H1 (cell line): ENCODE measurements at regions not wholly inside any gene's neighbourhood (a gene's known extent, or its start where the extent isn't known, plus 50 kb on each side); places are given as distances from the start of the nearest gene placed in this dataset.

Experiments used
- CTCF ChIA-PET: fragments of 300-600 bp; sonication (Branson Sonifier 250); formaldehyde crosslinking; loops from one replicate; lab custom pipeline; 2021; ENCODE audit not compliant: partially characterized antibody; lab: Charles Lee
- POLR2A ChIA-PET: fragments of 300-600 bp; sonication (Branson Sonifier 250); formaldehyde crosslinking; loops from one replicate; lab custom pipeline; 2021; ENCODE audit warnings: inconsistent platforms; ENCODE audit not compliant: partially characterized antibody; lab: Charles Lee
- DNase-seq, 2 experiments: peaks; one replicate each; pipeline versions ENCODE4 v3.0.0 to v3.0.0-alpha.2; 2010 to 2022; ENCODE audit warnings: low spot score in 2 of 2, low read depth in 1 of 2, mixed read lengths in 1 of 2
- FAIRE-seq: peaks from 2 replicates; lab custom pipeline; 2011; peaks lifted over from hg19 to GRCh38; lab: Jason Lieb, UNC
- H2AFZ ChIP-seq: 2 replicates; pipeline ENCODE4 v1.8.1; 2012; ENCODE audit warnings: low read length, inconsistent platforms
- H2AK5ac ChIP-seq: 2 replicates; pipeline ENCODE4 v1.6.1; 2013; ENCODE audit warnings: low read depth, low read length
- H2BK120ac ChIP-seq: replicated peaks from 2 replicates; pipeline ENCODE3; 2013; ENCODE audit warnings: low read depth, low read length, inconsistent platforms
- H2BK12ac ChIP-seq: 2 replicates; pipeline ENCODE4 v1.6.1; 2013; ENCODE audit warnings: low read depth, low read length
- H2BK15ac ChIP-seq: 2 replicates; pipeline ENCODE4 v1.6.1; 2013; ENCODE audit warnings: low read length
- H2BK20ac ChIP-seq: 2 replicates; pipeline ENCODE4 v1.6.1; 2013; ENCODE audit warnings: low read length
- H2BK5ac ChIP-seq: 2 replicates; pipeline ENCODE4 v1.6.1; 2013; ENCODE audit warnings: low read depth, low read length
- H3K14ac ChIP-seq: 2 replicates; pipeline ENCODE4 v1.6.1; 2013; ENCODE audit warnings: inconsistent platforms; ENCODE audit not compliant: insufficient read length
- H3K18ac ChIP-seq: 2 replicates; pipeline ENCODE4 v1.6.1; 2013; ENCODE audit warnings: low read length; ENCODE audit errors: extremely low read depth
- H3K23ac ChIP-seq: 2 replicates; pipeline ENCODE4 v1.6.1; 2013; ENCODE audit warnings: inconsistent platforms; ENCODE audit not compliant: insufficient read length
- H3K23me2 ChIP-seq: 2 replicates; pipeline ENCODE4 v1.6.1; 2013; ENCODE audit warnings: low read depth, low read length
- H3K27ac ChIP-seq: 2 replicates; pipeline ENCODE4 v1.6.1; 2011; ENCODE audit warnings: low read depth, low read length, inconsistent platforms
- H3K27me3 ChIP-seq, 4 experiments: replicated peaks in 1 of 4; 1 replicate in 1 of 4; 2 replicates in 3 of 4; pipeline versions ENCODE4 v1.6.1 to v1.8.1; 2011 to 2013; ENCODE audit warnings: low read length in 3 of 4, mild to moderate bottlenecking in 3 of 4, inconsistent platforms in 2 of 4, mixed read lengths in 2 of 4, moderate library complexity in 1 of 4; ENCODE audit not compliant: control insufficient read depth in 3 of 4, insufficient read depth in 3 of 4; ENCODE audit errors: extremely low read depth in 1 of 4
- H3K36me3 ChIP-seq, 4 experiments: 2 replicates each; pipeline versions ENCODE4 v1.6.1 to v1.8.1; 2011 to 2013; ENCODE audit warnings: mild to moderate bottlenecking in 4 of 4, low read length in 3 of 4, moderate library complexity in 2 of 4, control low read depth in 1 of 4, inconsistent platforms in 1 of 4; ENCODE audit not compliant: insufficient read depth in 4 of 4, control insufficient read depth in 2 of 4
- H3K4ac ChIP-seq: replicated peaks from 2 replicates; pipeline ENCODE3; 2013; ENCODE audit warnings: low read length, low read depth, mixed read lengths, inconsistent platforms; ENCODE audit not compliant: insufficient read length
- H3K4me1 ChIP-seq, 4 experiments: replicated peaks in 1 of 4; 1 replicate in 1 of 4; 2 replicates in 3 of 4; pipeline versions ENCODE4 v1.6.1 to v1.8.1; 2011 to 2013; ENCODE audit warnings: low read length in 3 of 4, inconsistent platforms in 2 of 4, mixed read lengths in 1 of 4; ENCODE audit not compliant: insufficient read depth in 4 of 4, control insufficient read depth in 3 of 4
- H3K4me2 ChIP-seq, 2 experiments: 2 replicates each; pipeline versions ENCODE4 v1.6.1 to v1.8.1; 2011 to 2013; ENCODE audit warnings: low read depth in 2 of 2, low read length in 2 of 2, control low read depth in 1 of 2, inconsistent platforms in 1 of 2, mild to moderate bottlenecking in 1 of 2; ENCODE audit not compliant: insufficient read depth in 1 of 2
- H3K4me3 ChIP-seq, 4 experiments: fragments of 200-600, 300-600 bp in 1 of 4; sonication (generic), shearing (Covaris generic), sonication (Bioruptor Twin) in 1 of 4; 2 replicates each; pipeline versions ENCODE4 v1.5.1 to v1.8.1; 2011 to 2016; ENCODE audit warnings: low read length in 4 of 4, low read depth in 3 of 4, control low read depth in 2 of 4, inconsistent platforms in 2 of 4, mild to moderate bottlenecking in 2 of 4, mixed read lengths in 1 of 4, moderate library complexity in 1 of 4; ENCODE audit not compliant: insufficient read depth in 2 of 4; ENCODE audit errors: extremely low read depth in 1 of 4
- H3K56ac ChIP-seq: replicated peaks from 2 replicates; pipeline ENCODE3; 2013; ENCODE audit warnings: low read depth, mild to moderate bottlenecking, mixed read lengths, low read length, inconsistent platforms; ENCODE audit not compliant: insufficient read length
- H3K79me1 ChIP-seq: 2 replicates; pipeline ENCODE4 v1.6.1; 2013; ENCODE audit warnings: low read depth, low read length, control low read depth
- H3K79me2 ChIP-seq, 2 experiments: 2 replicates each; pipeline versions ENCODE4 v1.6.1 to v1.8.1; 2012 to 2013; ENCODE audit warnings: low read length in 2 of 2, mild to moderate bottlenecking in 2 of 2, inconsistent platforms in 1 of 2; ENCODE audit not compliant: insufficient read depth in 2 of 2, control insufficient read depth in 1 of 2
- H3K9ac ChIP-seq, 4 experiments: replicated peaks in 1 of 4; 1 replicate in 1 of 4; 2 replicates in 3 of 4; pipeline versions ENCODE4 v1.6.1 to v1.8.1; 2011 to 2013; ENCODE audit warnings: low read depth in 3 of 4, low read length in 3 of 4, control low read depth in 2 of 4, mild to moderate bottlenecking in 2 of 4, moderate library complexity in 2 of 4, inconsistent platforms in 1 of 4; ENCODE audit errors: extremely low read depth in 1 of 4
- H3K9me3 ChIP-seq, 2 experiments: 2 replicates each; pipeline versions ENCODE4 v1.6.1 to v1.8.1; 2012 to 2013; ENCODE audit warnings: mild to moderate bottlenecking in 2 of 2, moderate library complexity in 2 of 2, control low read depth in 1 of 2, inconsistent platforms in 1 of 2, low read depth in 1 of 2, low read length in 1 of 2, mixed read lengths in 1 of 2; ENCODE audit not compliant: insufficient read depth in 2 of 2
- H4K20me1 ChIP-seq, 2 experiments: replicated peaks in 1 of 2; 2 replicates each; pipeline versions ENCODE3 to v1.8.1; 2011 to 2013; ENCODE audit warnings: inconsistent platforms in 2 of 2, low read length in 2 of 2, mild to moderate bottlenecking in 1 of 2; ENCODE audit not compliant: insufficient read depth in 2 of 2, control insufficient read depth in 1 of 2
- H4K5ac ChIP-seq: 2 replicates; pipeline ENCODE4 v1.6.1; 2013; ENCODE audit warnings: low read length, low read depth, mixed read lengths, inconsistent platforms; ENCODE audit not compliant: insufficient read length
- H4K8ac ChIP-seq: 2 replicates; pipeline ENCODE4 v1.8.0; 2013; ENCODE audit warnings: mild to moderate bottlenecking, moderate library complexity, low read length, inconsistent platforms; ENCODE audit not compliant: insufficient read depth; ENCODE audit errors: extremely low read depth
- H4K91ac ChIP-seq: replicated peaks from 2 replicates; pipeline ENCODE3; 2013; ENCODE audit warnings: low read length, mixed read lengths, inconsistent platforms; ENCODE audit not compliant: insufficient read length
- CTBP2 ChIP-seq: IDR thresholded peaks from 2 replicates; pipeline ENCODE4 v1.7.0; 2011; ENCODE audit warnings: borderline replicate concordance, mild to moderate bottlenecking, moderate library complexity, mixed read lengths, low read length; ENCODE audit not compliant: insufficient read depth, insufficient read length
- NANOG ChIP-seq: IDR thresholded peaks from 2 replicates; pipeline ENCODE4 v1.6.1; 2011; ENCODE audit warnings: low read length, low read depth, mild to moderate bottlenecking, inconsistent platforms; ENCODE audit not compliant: insufficient read depth, poor library complexity, severe bottlenecking
- SIX5 ChIP-seq: IDR thresholded peaks from 2 replicates; pipeline ENCODE4 v1.6.1; 2011; ENCODE audit warnings: mild to moderate bottlenecking, low read depth, low read length
- WGBS, 2 experiments: shearing (Covaris generic) in 1 of 2; methylation state at CpG; one replicate each; pipeline versions ENCODE4 v1.1.6 to v1.1.7; 2013 to 2015; ENCODE audit warnings: low lambda C conversion rate in 2 of 2, mixed read lengths in 2 of 2, inconsistent platforms in 1 of 2, low coverage in 1 of 2, missing lambda C conversion rate in 1 of 2; ENCODE audit not compliant: insufficient replicate concordance in 2 of 2, insufficient coverage in 1 of 2, insufficient read length in 1 of 2; ENCODE audit errors: extremely low coverage in 1 of 2, missing lambda C conversion rate in 1 of 2; 5-methylcytosine and 5-hydroxymethylcytosine counted together
- TF ChIP-seq, protein P1 (sequence below): IDR thresholded peaks from 2 replicates; pipeline ENCODE4 v1.6.1; 2012; ENCODE audit warnings: inconsistent platforms

DNA sequence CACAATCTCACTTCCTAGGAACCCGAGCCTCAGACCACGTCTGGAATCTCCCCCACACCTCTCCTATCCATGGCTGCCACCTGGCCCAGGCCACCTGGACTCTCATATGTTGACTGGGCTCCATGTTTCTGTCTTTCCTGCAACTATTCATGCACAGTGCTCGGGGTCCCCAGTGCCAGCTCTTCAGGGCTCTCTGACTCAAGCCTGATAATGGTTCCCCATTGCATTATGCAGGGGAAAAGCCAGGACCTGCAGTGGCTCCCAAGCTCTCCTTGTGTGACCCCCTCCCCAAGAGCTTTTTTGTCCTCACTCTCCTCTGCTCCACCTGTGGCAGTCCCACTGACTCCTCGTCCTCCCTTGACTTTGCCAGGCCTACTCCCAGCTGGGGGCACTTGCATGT is 417.6 kb downstream of the NPHP4 start:
- ChIA-PET POLR2A (no interaction called here), CTCF (no interaction called here)
- H2BK20ac ChIP-seq: no peak overlapping the region

More for the DNA sequence above, 417.6 kb downstream of the NPHP4 start:
- Histone ChIP-seq H2BK120ac (no peak overlapping the region), H3K27me3 (no peaks in the 10 kb centered on the region), H3K9ac (no peak overlapping the region), H2BK15ac (no peak overlapping the region), H4K8ac (no peak overlapping the region), H3K4ac (no peak overlapping the region), H3K14ac (no peak overlapping the region), H2BK12ac (no peak overlapping the region), H2AFZ (no peak overlapping the region), H4K20me1 (no peaks in the 10 kb centered on the region), H3K79me2 (no peaks in the 10 kb centered on the region), H4K5ac (no peak overlapping the region), H3K36me3 (no peaks in the 10 kb centered on the region), H3K23ac (no peak overlapping the region), H3K18ac (no peak overlapping the region), H3K4me2 (no peak overlapping the region), H3K9me3 (peaks cover 2 to 3% of the 10 kb centered on the region in 2 experiments; a peak in 2 of 4 replicates), H3K4me1 (no peaks in the 10 kb centered on the region), H2AK5ac (no peak overlapping the region), H3K27ac (no peak overlapping the region), H3K79me1 (no peaks in the 10 kb centered on the region), H4K91ac (no peak overlapping the region), H3K23me2 (peaks cover 2% of the 10 kb centered on the region; the same call in 1 of the 2 replicates), H3K4me3 (no peak overlapping the region), H3K56ac (no peak overlapping the region), H2BK5ac (no peak overlapping the region)
- 76% methylated on average over 4 of the region's 4 CpGs; no CpG with 5 or more reads in 1 of the 2 experiments for WGBS, 2 experiments
- DNase-seq: peak in 1 of 2 experiments; percentile 16
- TF ChIP-seq SIX5 (no peak), NANOG (no peak), CTBP2 (no peak)
- TF ChIP-seq, protein P1, sequence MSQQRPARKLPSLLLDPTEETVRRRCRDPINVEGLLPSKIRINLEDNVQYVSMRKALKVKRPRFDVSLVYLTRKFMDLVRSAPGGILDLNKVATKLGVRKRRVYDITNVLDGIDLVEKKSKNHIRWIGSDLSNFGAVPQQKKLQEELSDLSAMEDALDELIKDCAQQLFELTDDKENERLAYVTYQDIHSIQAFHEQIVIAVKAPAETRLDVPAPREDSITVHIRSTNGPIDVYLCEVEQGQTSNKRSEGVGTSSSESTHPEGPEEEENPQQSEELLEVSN: no peak
- FAIRE-seq: no peak
